H9 (cell line): ENCODE measurements at regions not wholly inside any gene's neighbourhood (a gene's known extent, or its start where the extent isn't known, plus 50 kb on each side); places are given as distances from the start of the nearest gene placed in this dataset.

Experiments
- DNase-seq: peaks from one replicate; pipeline ENCODE4 v3.0.0-alpha.2; 2017
- H2AFZ ChIP-seq: one replicate; pipeline ENCODE4 v1.6.1; 2013; ENCODE audit warnings: mild to moderate bottlenecking, low read length, control low read depth, moderate library complexity
- H2AK5ac ChIP-seq: 2 replicates; pipeline ENCODE4 v1.6.1; 2013; ENCODE audit warnings: low read length, control low read depth, mixed read lengths; ENCODE audit not compliant: insufficient read length
- H2BK120ac ChIP-seq: one replicate; pipeline ENCODE4 v1.6.1; 2013; ENCODE audit warnings: low read depth, mild to moderate bottlenecking, low read length, control low read depth, inconsistent platforms; ENCODE audit not compliant: poor library complexity, severe bottlenecking
- H2BK12ac ChIP-seq: 2 replicates; pipeline ENCODE4 v1.6.1; 2013; ENCODE audit warnings: low read length, control low read depth, mixed read lengths, low read depth; ENCODE audit not compliant: insufficient read length
- H2BK15ac ChIP-seq: 2 replicates; pipeline ENCODE4 v1.6.1; 2013; ENCODE audit warnings: low read depth, low read length, control low read depth
- H2BK20ac ChIP-seq: one replicate; pipeline ENCODE4 v1.6.1; 2013; ENCODE audit warnings: low read depth, mild to moderate bottlenecking, low read length, control low read depth, inconsistent platforms; ENCODE audit not compliant: poor library complexity, severe bottlenecking
- H2BK5ac ChIP-seq: 2 replicates; pipeline ENCODE4 v1.6.1; 2013; ENCODE audit warnings: low read length, control low read depth, mixed read lengths; ENCODE audit not compliant: insufficient read length
- H3K14ac ChIP-seq: 2 replicates; pipeline ENCODE4 v1.6.1; 2013; ENCODE audit warnings: low read length, control low read depth; ENCODE audit not compliant: insufficient read depth
- H3K18ac ChIP-seq: 2 replicates; pipeline ENCODE4 v1.6.1; 2013; ENCODE audit warnings: low read depth, mild to moderate bottlenecking, mixed read lengths, low read length, control low read depth; ENCODE audit not compliant: insufficient read length
- H3K23ac ChIP-seq: 2 replicates; pipeline ENCODE4 v1.6.1; 2013; ENCODE audit warnings: low read length, control low read depth, mixed read lengths, low read depth; ENCODE audit not compliant: insufficient read length
- H3K23me2 ChIP-seq: 2 replicates; pipeline ENCODE4 v1.6.1; 2013; ENCODE audit warnings: low read depth, mild to moderate bottlenecking, mixed read lengths, low read length, control low read depth; ENCODE audit not compliant: insufficient read length, poor library complexity, severe bottlenecking
- H3K27ac ChIP-seq: 2 replicates; pipeline ENCODE4 v1.5.1; 2013; ENCODE audit warnings: low read length, control low read depth, mixed read lengths, low read depth; ENCODE audit not compliant: insufficient read length
- H3K27me3 ChIP-seq: 2 replicates; pipeline ENCODE4 v1.6.1; 2013; ENCODE audit warnings: low read length, control low read depth, inconsistent platforms; ENCODE audit not compliant: insufficient read depth
- H3K4ac ChIP-seq: 2 replicates; pipeline ENCODE4 v1.6.1; 2013; ENCODE audit warnings: low read depth, mild to moderate bottlenecking, control low read depth, inconsistent platforms, low read length, moderate library complexity
- H3K4me1 ChIP-seq: 2 replicates; pipeline ENCODE4 v1.6.1; 2013; ENCODE audit warnings: low read length, control low read depth, inconsistent platforms; ENCODE audit not compliant: insufficient read depth
- H3K4me2 ChIP-seq: 2 replicates; pipeline ENCODE4 v1.6.1; 2013; ENCODE audit warnings: low read length, control low read depth, mixed read lengths; ENCODE audit not compliant: insufficient read length, insufficient read depth
- H3K56ac ChIP-seq: 2 replicates; pipeline ENCODE4 v1.6.1; 2013; ENCODE audit warnings: low read depth, mild to moderate bottlenecking, mixed read lengths, low read length, control low read depth; ENCODE audit not compliant: insufficient read length
- H3K79me1 ChIP-seq: 2 replicates; pipeline ENCODE4 v1.6.1; 2013; ENCODE audit warnings: low read depth, mild to moderate bottlenecking, moderate library complexity, low read length, control low read depth, inconsistent platforms; ENCODE audit not compliant: insufficient read depth, poor library complexity, severe bottlenecking
- H3K79me2 ChIP-seq: 2 replicates; pipeline ENCODE4 v1.6.1; 2013; ENCODE audit warnings: low read length, control low read depth, inconsistent platforms; ENCODE audit not compliant: insufficient read depth
- H3K9ac ChIP-seq: 2 replicates; pipeline ENCODE4 v1.6.1; 2013; ENCODE audit warnings: low read length, control low read depth, mixed read lengths; ENCODE audit not compliant: insufficient read length; ENCODE audit errors: extremely low read depth
- H3K9me3 ChIP-seq: one replicate; pipeline ENCODE4 v1.6.1; 2013; ENCODE audit warnings: low read depth, low read length, inconsistent platforms; ENCODE audit not compliant: control insufficient read depth
- H3T11ph ChIP-seq: one replicate; pipeline ENCODE4 v1.6.1; 2013; ENCODE audit warnings: mild to moderate bottlenecking, low read length, control low read depth, inconsistent platforms
- H4K20me1 ChIP-seq: one replicate; pipeline ENCODE4 v1.6.1; 2013; ENCODE audit not compliant: control insufficient read depth, insufficient read length, insufficient read depth
- H4K5ac ChIP-seq: 2 replicates; pipeline ENCODE4 v1.6.1; 2013; ENCODE audit warnings: low read depth, mild to moderate bottlenecking, mixed read lengths, low read length, control low read depth; ENCODE audit not compliant: insufficient read length
- H4K8ac ChIP-seq: replicated peaks from 2 replicates; pipeline ENCODE4 v1.6.1; 2013; ENCODE audit warnings: low read length, control low read depth, mixed read lengths, low read depth; ENCODE audit not compliant: insufficient read length
- H4K91ac ChIP-seq: 2 replicates; pipeline ENCODE4 v1.6.1; 2013; ENCODE audit warnings: low read depth, mild to moderate bottlenecking, moderate library complexity, mixed read lengths, low read length, control low read depth; ENCODE audit not compliant: insufficient read length
- H3K27ac Mint-ChIP-seq, 3 experiments: 2 replicates in 2 of 3; 3 replicates in 1 of 3; pipeline ENCODE4 v1.8.0; 2020 to 2021; ENCODE audit warnings: mixed read lengths in 3 of 3, mild to moderate bottlenecking in 1 of 3, moderate library complexity in 1 of 3
- H3K27me3 Mint-ChIP-seq: 2 replicates; pipeline ENCODE4 v1.8.0; 2021; ENCODE audit warnings: low read depth, mild to moderate bottlenecking, moderate library complexity, mixed read lengths
- H3K36me3 Mint-ChIP-seq, 3 experiments: 2 replicates in 2 of 3; 3 replicates in 1 of 3; pipeline ENCODE4 v1.8.0; 2020 to 2021; ENCODE audit warnings: low read depth in 3 of 3, mixed read lengths in 3 of 3; ENCODE audit not compliant: insufficient read depth in 1 of 3
- H3K4me1 Mint-ChIP-seq, 2 experiments: 2 replicates each; pipeline ENCODE4 v1.8.0; 2020; ENCODE audit warnings: mixed read lengths in 2 of 2
- H3K4me3 Mint-ChIP-seq, 2 experiments: 2 replicates in 1 of 2; 3 replicates in 1 of 2; pipeline ENCODE4 v1.8.0; 2020 to 2021; ENCODE audit warnings: mild to moderate bottlenecking in 2 of 2, mixed read lengths in 2 of 2, moderate library complexity in 1 of 2
- H3K9me3 Mint-ChIP-seq, 2 experiments: 2 replicates in 1 of 2; 3 replicates in 1 of 2; pipeline ENCODE4 v1.8.0; 2020; ENCODE audit warnings: mild to moderate bottlenecking in 2 of 2, mixed read lengths in 2 of 2, moderate library complexity in 1 of 2
- CTCF ChIP-seq: fragments of 200-600 bp; sonication (generic); conservative IDR thresholded peaks from 3 replicates; pipeline ENCODE4 v1.8.0; 2021; ENCODE audit warnings: antibody characterized with exemption, mild to moderate bottlenecking
- WGBS: extraction: QIAGEN DNeasy Blood & Tissue Kit; methylation state at CpG from one replicate; pipeline ENCODE4 v1.1.7; 2013; ENCODE audit warnings: missing lambda C conversion rate, low lambda C conversion rate, mixed read lengths; ENCODE audit not compliant: insufficient read length; ENCODE audit errors: extremely low coverage; 5-methylcytosine and 5-hydroxymethylcytosine counted together

GRCh38 chr10:8424555-8425211 is 370.2 kb downstream of the GATA3 start:
- no peak overlapping the region for H3K27ac ChIP-seq
- no peak overlapping the region for H3K14ac ChIP-seq
- H2BK120ac ChIP-seq, result no peak overlapping the region
- H3K79me1 ChIP-seq, result no peaks in the 10 kb centered on the region
- no peaks in the 10 kb centered on the region for H3K36me3 Mint-ChIP-seq
- H3K23ac ChIP-seq, result no peak overlapping the region
- H3K9me3 Mint-ChIP-seq, result no peaks in the 10 kb centered on the region
- no peak overlapping the region for H2AK5ac ChIP-seq
- peaks cover 3% of the 10 kb centered on the region for H3K23me2 ChIP-seq
- H3K4me3 Mint-ChIP-seq, result no peak overlapping the region
- no peak for TF ChIP-seq CTCF
- no CpG with 5 or more reads among the region's 3 CpGs for WGBS
- H3K4ac ChIP-seq, result no peak overlapping the region
- H2AFZ ChIP-seq, result no peak overlapping the region
- no peak overlapping the region for H3K9ac ChIP-seq
- no peak overlapping the region for H3K18ac ChIP-seq
- no peaks in the 10 kb centered on the region for H3K9me3 ChIP-seq
- no peak for DNase-seq
- H2BK12ac ChIP-seq, result no peak overlapping the region
- H3K4me1 Mint-ChIP-seq, result peaks cover 9 to 10% of the 10 kb centered on the region in 2 experiments
- H4K8ac ChIP-seq, result no peak overlapping the region
- no peaks in the 10 kb centered on the region for H4K20me1 ChIP-seq
- no peaks in the 10 kb centered on the region for H3K27me3 ChIP-seq
- no peak overlapping the region for H2BK5ac ChIP-seq
- no peak overlapping the region for H4K5ac ChIP-seq
- no peak overlapping the region; a peak in 1 of 7 replicates for H3K27ac Mint-ChIP-seq
- H3T11ph ChIP-seq, result no peak overlapping the region
- H4K91ac ChIP-seq, result no peak overlapping the region
- no peak overlapping the region for H2BK20ac ChIP-seq
- H3K79me2 ChIP-seq, result no peaks in the 10 kb centered on the region
- H3K27me3 Mint-ChIP-seq, result peaks cover 1% of the 10 kb centered on the region; the same call in 1 of the 2 replicates
- H3K56ac ChIP-seq, result no peak overlapping the region
- H3K4me2 ChIP-seq, result no peak overlapping the region
- H2BK15ac ChIP-seq, result no peak overlapping the region
- H3K4me1 ChIP-seq, result no peaks in the 10 kb centered on the region; the same call in 1 of the 2 replicates
